SU-DHL-6 (cell line): ENCODE measurements at regions not wholly inside any gene's neighbourhood (a gene's known extent, or its start where the extent isn't known, plus 50 kb on each side); places are given as distances from the start of the nearest gene placed in this dataset.

ENCODE experiments used
- H2AFZ ChIP-seq: fragments of 200-600 bp; sonication (generic); 2 replicates; pipeline ENCODE4 v1.6.1; 2014; ENCODE audit warnings: low read depth, mild to moderate bottlenecking, moderate library complexity, mixed read lengths, antibody characterized with exemption, low read length; ENCODE audit not compliant: severe bottlenecking
- H3F3A ChIP-seq: fragments of 200-600 bp; shearing (Covaris generic); 2 replicates; pipeline ENCODE4 v1.6.0; 2016; ENCODE audit warnings: antibody characterized with exemption, mild to moderate bottlenecking; ENCODE audit not compliant: insufficient read depth
- H3K27ac ChIP-seq: fragments of 200-600 bp; sonication (generic); 2 replicates; pipeline ENCODE4 v1.5.1; 2016; ENCODE audit warnings: low read depth, mild to moderate bottlenecking, low read length, moderate library complexity, mixed read lengths
- H3K27me3 ChIP-seq: fragments of 200-600 bp; sonication (generic), shearing (Covaris generic); 2 replicates; pipeline ENCODE4 v1.6.0; 2014; ENCODE audit warnings: mild to moderate bottlenecking, low read length
- H3K36me3 ChIP-seq: fragments of 200-600 bp; sonication (generic); 2 replicates; pipeline ENCODE4 v1.6.1; 2014; ENCODE audit warnings: mild to moderate bottlenecking, low read length, mixed read lengths
- H3K4me2 ChIP-seq: fragments of 300-600, 200-600 bp; shearing (Covaris generic), sonication (generic); 2 replicates; pipeline ENCODE4 v1.6.0; 2014; ENCODE audit warnings: low read length, low read depth, mild to moderate bottlenecking; ENCODE audit not compliant: poor library complexity, severe bottlenecking
- H3K4me3 ChIP-seq: fragments of 200-600 bp; sonication (generic); 2 replicates; pipeline ENCODE4 v1.5.1; 2014; ENCODE audit warnings: antibody characterized with exemption, low read length, mild to moderate bottlenecking, mixed read lengths; ENCODE audit not compliant: insufficient read depth, poor library complexity, severe bottlenecking
- H3K79me2 ChIP-seq: fragments of 200-600 bp; sonication (generic); 2 replicates; pipeline ENCODE4 v1.6.1; 2014; ENCODE audit warnings: mild to moderate bottlenecking, low read length, moderate library complexity; ENCODE audit not compliant: insufficient read depth
- H3K9ac ChIP-seq: fragments of 200-600 bp; sonication (generic); 2 replicates; pipeline ENCODE4 v1.7.0; 2014; ENCODE audit warnings: mild to moderate bottlenecking, low read length
- H3K9me2 ChIP-seq: fragments of 200-600 bp; sonication (generic); replicated peaks from 2 replicates; pipeline ENCODE4 v1.6.1; 2014; ENCODE audit warnings: low read length; ENCODE audit not compliant: insufficient read depth
- H3K9me3 ChIP-seq: fragments of 200-600 bp; sonication (generic); 2 replicates; pipeline ENCODE4 v1.6.1; 2014; ENCODE audit warnings: low read length, mixed read lengths; ENCODE audit not compliant: insufficient read depth
- H4K20me1 ChIP-seq: fragments of 200-600 bp; sonication (generic); 2 replicates; pipeline ENCODE4 v1.6.1; 2014; ENCODE audit warnings: low read depth, mild to moderate bottlenecking, antibody characterized with exemption, low read length, moderate library complexity, mixed read lengths
- CTCF ChIP-seq: fragments of 200-600 bp; sonication (generic); IDR thresholded peaks from one replicate; pipeline ENCODE4 v1.5.1; 2017; ENCODE audit warnings: antibody characterized with exemption, mild to moderate bottlenecking, low read length, moderate library complexity; ENCODE audit not compliant: insufficient read depth, poor library complexity, severe bottlenecking
- EZH2phosphoT487 ChIP-seq: fragments of 200-600 bp; sonication (generic), shearing (Covaris generic); conservative IDR thresholded peaks from 2 replicates; pipeline ENCODE4 v1.6.1; 2018; ENCODE audit warnings: mild to moderate bottlenecking, antibody characterized with exemption, low read length, moderate library complexity, mixed read lengths

GRCh38 chr13:57874530-57874929, 243.0 kb downstream of the PCDH17 start:
- Histone ChIP-seq H3K79me2 (no peaks in the 10 kb centered on the region), H2AFZ (no peak overlapping the region), H3K27ac (no peak overlapping the region), H3K9me3 (no peaks in the 10 kb centered on the region), H3K36me3 (no peaks in the 10 kb centered on the region), H3K4me2 (no peak overlapping the region), H3K4me3 (no peak overlapping the region), H3F3A (no peaks in the 10 kb centered on the region), H3K9me2 (no peaks in the 10 kb centered on the region), H3K9ac (no peak overlapping the region), H4K20me1 (no peaks in the 10 kb centered on the region), H3K27me3 (no peaks in the 10 kb centered on the region)
- TF ChIP-seq CTCF = no peak
- no peak for TF ChIP-seq EZH2phosphoT487

GRCh38 chr13:57877601-57878000, 246.1 kb downstream of the PCDH17 start:
- Histone ChIP-seq H3K9me2 (no peaks in the 10 kb centered on the region), H3K9ac (no peak overlapping the region), H3F3A (no peaks in the 10 kb centered on the region), H3K9me3 (no peaks in the 10 kb centered on the region), H3K4me3 (no peak overlapping the region), H3K79me2 (no peaks in the 10 kb centered on the region), H3K27ac (no peak overlapping the region), H4K20me1 (no peaks in the 10 kb centered on the region), H3K27me3 (no peaks in the 10 kb centered on the region), H2AFZ (no peak overlapping the region), H3K4me2 (no peak overlapping the region), H3K36me3 (no peaks in the 10 kb centered on the region)
- TF ChIP-seq CTCF (no peak), EZH2phosphoT487 (no peak)

GRCh38 chr13:57878291-57878690, 246.7 kb downstream of the PCDH17 start:
- Histone ChIP-seq H4K20me1 (no peaks in the 10 kb centered on the region), H3K79me2 (no peaks in the 10 kb centered on the region), H3K36me3 (no peaks in the 10 kb centered on the region), H3K9ac (no peak overlapping the region), H3K4me3 (no peak overlapping the region), H3K4me2 (no peak overlapping the region), H3K27ac (no peak overlapping the region), H3K9me3 (no peaks in the 10 kb centered on the region), H3K9me2 (no peaks in the 10 kb centered on the region), H3K27me3 (no peaks in the 10 kb centered on the region), H2AFZ (no peak overlapping the region), H3F3A (no peaks in the 10 kb centered on the region)
- TF ChIP-seq EZH2phosphoT487 (no peak), CTCF (no peak)

GRCh38 chr13:57897225-57897624, 265.7 kb downstream of the PCDH17 start:
- no peaks in the 10 kb centered on the region for H4K20me1 ChIP-seq
- no peak for TF ChIP-seq EZH2phosphoT487
- TF ChIP-seq CTCF = no peak
- H3K9me2 ChIP-seq = no peaks in the 10 kb centered on the region
- H3K9ac ChIP-seq = no peak overlapping the region
- H2AFZ ChIP-seq = no peak overlapping the region
- no peaks in the 10 kb centered on the region for H3K36me3 ChIP-seq
- no peak overlapping the region for H3K4me2 ChIP-seq
- H3K27me3 ChIP-seq = no peaks in the 10 kb centered on the region
- H3K79me2 ChIP-seq = no peaks in the 10 kb centered on the region
- H3F3A ChIP-seq = no peaks in the 10 kb centered on the region
- no peak overlapping the region for H3K27ac ChIP-seq
- no peak overlapping the region for H3K4me3 ChIP-seq
- H3K9me3 ChIP-seq = no peaks in the 10 kb centered on the region
